ENCODE measurements at regions not wholly inside any gene's neighbourhood (a gene's known extent, or its start where the extent isn't known, plus 50 kb on each side); places are given as distances from the start of the nearest gene placed in this dataset.

GRCh38 chr7:16007911-16008310 is 321.4 kb upstream of the MEOX2 start:
- DNase-seq (ENCODE audit: low spot score): no peak

DNA sequence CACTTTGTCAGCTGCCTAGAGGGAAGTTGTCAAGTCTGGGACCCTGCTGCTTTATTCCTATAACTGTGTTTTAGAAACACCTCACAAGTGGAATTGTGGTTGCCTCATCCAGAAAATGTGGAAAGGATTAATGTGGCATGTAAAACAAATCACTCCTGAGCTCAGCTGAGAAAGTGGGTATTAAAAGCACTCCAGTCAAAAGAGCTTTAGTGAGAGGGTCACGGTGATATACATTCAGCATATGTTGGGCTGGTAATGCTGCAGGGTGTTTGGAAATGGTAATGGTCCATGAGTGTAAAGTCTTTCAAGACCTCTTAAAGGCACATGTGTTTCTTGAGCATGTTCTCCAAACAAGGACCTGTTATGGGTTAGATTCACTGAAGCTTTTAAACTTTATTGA is 318.2 kb upstream of the MEOX2 start:
- no peak for DNase-seq (ENCODE audit: low spot score)

DNA sequence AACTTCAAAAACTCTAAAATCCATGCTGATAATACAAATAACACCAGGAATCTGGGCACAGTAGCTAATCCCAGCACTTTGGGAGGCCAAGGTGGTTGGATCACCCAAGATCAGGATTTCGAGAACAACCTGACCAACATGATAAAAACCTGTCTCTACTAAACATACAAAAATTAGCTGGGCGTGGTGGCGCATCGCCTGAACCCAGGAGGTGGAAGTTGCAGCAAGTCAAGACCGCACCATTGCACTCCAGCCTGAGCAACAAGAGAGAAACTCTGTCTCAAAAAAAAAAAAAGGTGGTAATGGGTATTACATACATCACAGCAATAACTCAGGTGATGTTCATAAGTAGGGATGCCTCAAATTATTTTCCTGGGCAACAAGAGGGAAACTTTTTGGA is 315.0 kb upstream of the MEOX2 start:
- no peak for DNase-seq (ENCODE audit: low spot score)

GRCh38 chr7:15998617-15999016 is 312.1 kb upstream of the MEOX2 start:
- no peak for DNase-seq (ENCODE audit: low spot score)

- DNase-seq (ENCODE audit: low spot score): no peak
Measured at GRCh38 chr7:15995027-15995426, 308.5 kb upstream of the MEOX2 start.

DNA sequence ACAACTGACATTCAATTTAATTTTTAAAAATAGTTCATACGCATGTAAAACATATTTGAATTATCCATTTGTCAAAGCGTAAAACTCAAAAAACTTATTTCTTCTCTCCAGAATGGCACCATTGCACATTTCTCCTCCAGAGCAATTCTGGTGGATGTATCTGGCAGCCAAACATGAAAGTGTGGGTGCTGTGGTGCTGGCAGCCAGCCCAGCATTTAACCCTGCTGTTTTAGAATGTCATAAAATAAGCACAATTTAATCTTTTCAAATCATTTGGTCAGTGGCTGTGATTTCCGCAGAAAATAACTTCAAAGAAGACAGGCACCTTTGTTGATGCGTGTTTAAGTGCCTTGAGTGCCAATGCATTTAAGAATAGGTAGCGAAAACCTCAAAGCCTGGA is 302.7 kb upstream of the MEOX2 start:
- no peak for DNase-seq (ENCODE audit: low spot score)

- DNase-seq (ENCODE audit: low spot score): no peak
Measured at GRCh38 chr7:15985587-15986384, 299.3 kb upstream of the MEOX2 start.

DNA sequence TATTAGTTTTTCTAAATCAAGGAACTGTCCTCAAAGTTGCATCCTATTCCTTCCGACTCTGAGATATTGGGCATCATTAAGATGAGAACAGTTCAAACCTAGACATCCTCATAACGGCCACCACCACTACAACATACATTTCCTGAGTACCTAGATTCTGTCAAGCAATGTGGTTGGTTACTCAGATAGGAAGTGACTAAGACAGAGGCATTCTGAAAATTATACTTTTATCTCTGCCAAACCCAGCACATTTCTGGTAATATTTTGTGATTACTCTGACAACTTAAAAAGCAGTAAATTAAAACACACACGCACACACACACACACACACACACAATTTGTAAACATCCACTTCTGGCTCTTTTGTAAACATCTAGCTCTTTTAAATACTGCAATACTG is 291.2 kb upstream of the MEOX2 start:
- peak; percentile 67 for DNase-seq (ENCODE audit: low spot score)

DNA sequence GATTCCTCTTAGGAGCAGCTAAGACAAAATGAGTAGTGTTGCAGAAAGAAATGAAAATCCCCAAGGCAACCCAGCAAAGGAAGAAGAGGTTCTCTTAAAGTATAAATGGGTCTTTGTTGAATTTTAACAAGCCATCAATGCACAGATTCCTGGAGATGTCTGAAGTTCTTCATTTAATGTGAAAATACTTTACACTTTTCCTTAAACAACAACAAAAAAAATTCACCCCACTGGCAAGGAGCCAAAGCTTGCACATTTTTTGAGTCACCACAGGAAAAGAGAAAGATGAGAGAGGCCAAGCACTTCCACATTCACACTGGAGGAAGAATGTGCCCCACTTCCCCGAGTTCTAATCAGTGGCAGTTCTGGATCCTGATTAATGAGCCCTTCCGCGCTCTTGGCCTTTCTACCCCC is 286.4 kb upstream of the MEOX2 start:
- no peak for DNase-seq (ENCODE audit: low spot score)

DNA sequence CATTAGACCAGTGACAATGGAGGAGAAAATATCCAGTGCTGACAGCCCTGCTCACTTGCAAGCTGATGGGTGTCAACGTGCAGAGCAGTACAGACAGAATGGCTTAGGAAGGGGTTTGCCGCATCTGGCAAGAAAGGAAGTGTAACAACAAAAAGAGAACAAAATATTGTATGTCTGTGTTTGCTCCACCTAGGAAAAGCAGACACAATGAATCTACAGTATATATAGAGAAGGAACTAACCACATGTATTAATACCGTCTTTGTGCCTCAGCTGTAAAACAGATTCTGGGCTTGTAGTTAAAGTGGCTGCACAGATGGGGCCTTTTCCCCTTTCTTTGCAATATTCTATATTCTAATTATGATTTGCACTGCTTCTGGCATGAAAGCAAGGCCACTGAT is 281.1 kb upstream of the MEOX2 start:
- DNase-seq (ENCODE audit: low spot score): no peak

- no peak for DNase-seq (ENCODE audit: low spot score)
Measured at GRCh38 chr7:15967121-15967520, 280.6 kb upstream of the MEOX2 start.

DNA sequence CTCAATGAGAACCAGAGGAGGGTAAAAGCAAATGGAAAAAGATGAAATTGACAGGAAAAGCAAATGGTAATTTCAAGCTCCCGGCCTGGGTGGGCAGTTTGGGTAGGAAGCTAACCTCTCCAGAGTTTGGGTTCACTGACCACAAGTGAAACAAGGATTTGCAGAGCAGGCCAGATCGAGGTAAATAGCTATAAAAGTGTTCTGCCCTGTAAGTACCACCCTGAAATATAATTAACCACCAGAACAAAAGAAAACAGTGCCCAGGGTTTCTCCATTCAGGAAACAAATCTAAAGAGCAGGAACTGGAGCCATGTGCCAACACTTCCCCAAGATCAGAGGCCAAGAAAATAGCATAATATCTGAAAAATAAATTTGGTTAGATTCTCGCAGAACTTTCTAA is 276.7 kb upstream of the MEOX2 start:
- no peak for DNase-seq (ENCODE audit: low spot score)

DNA sequence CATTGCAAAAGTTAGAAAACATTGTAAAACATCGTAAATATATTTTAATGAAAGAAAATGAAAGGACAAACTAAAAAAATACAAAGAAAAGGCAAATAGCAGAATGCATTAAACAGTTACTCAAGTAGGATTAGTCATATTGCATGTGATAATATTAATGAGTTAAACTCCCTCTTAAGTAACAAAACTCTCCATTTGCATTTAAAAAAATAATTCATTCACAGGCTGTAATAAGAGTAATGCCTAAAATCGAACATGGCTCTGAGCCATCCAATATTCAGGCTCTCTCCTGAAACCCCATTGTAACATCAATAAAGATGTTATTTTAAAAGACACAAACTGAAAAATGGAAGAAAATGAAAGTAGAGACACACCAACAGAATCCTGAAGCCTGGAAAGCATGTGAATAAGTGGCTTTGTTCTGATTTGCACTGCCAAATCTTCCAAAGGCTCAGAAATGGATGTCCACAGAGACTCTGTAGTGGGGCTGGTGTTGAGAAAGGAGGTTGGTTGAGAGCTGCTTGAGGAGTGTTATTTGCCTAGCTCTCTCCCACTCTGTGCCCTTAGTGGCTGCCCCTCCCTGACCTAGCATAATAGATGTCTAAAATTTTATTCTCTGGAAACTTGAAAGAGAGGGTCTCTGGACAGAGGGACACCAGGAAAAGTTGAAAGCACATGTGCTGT is 268.3 kb upstream of the MEOX2 start:
- DNase-seq (ENCODE audit: low spot score): no peak

- DNase-seq (ENCODE audit: low spot score): no peak
Measured at GRCh38 chr7:15950299-15950698, 263.8 kb upstream of the MEOX2 start.

- DNase-seq (ENCODE audit: low spot score): no peak
Measured at GRCh38 chr7:15947754-15948153, 261.3 kb upstream of the MEOX2 start.

- no peak for DNase-seq (ENCODE audit: low spot score)
Measured at GRCh38 chr7:15938115-15938514, 251.6 kb upstream of the MEOX2 start.

DNA sequence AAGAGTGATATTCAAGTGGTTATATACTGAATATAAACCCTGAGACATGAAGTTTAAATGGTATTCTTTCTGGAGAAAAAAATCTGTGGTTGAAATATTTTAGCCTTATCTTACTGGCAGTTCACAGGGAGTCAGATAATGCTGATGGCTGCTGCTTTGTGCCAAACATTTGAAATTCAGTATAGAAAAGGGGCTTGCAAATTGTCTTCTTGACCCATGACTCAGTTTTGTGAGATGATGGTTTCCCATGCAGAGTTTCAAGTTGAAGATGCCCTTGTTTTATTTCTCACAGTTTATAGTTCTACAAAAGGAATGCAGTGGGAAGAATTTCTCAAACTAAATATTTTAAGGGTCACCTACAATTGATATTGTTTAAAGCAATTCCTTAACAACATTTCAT is 251.1 kb upstream of the MEOX2 start:
- no peak for DNase-seq (ENCODE audit: low spot score)

GRCh38 chr7:15936991-15937390 is 250.5 kb upstream of the MEOX2 start:
- no peak for DNase-seq (ENCODE audit: low spot score)

DNA sequence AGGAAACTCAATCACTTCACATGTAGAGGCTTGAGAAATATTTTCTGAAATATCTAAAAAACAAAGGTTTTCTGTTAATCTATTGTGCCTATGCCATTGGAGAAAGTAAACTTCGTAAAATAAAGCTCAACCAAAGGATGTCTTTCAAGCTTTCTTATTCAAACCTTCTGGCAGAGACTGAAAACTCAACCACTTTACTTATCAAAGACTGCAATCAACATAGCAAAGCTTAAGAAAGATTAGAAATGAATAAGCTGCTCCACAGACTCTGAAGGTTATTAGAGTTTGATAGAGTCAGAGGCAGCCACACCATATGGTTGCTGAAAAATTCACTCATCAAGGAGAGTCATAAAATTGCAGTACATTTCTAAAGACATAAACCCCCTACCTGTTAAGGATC is 245.8 kb upstream of the MEOX2 start:
- no peak for DNase-seq (ENCODE audit: low spot score)

DNA sequence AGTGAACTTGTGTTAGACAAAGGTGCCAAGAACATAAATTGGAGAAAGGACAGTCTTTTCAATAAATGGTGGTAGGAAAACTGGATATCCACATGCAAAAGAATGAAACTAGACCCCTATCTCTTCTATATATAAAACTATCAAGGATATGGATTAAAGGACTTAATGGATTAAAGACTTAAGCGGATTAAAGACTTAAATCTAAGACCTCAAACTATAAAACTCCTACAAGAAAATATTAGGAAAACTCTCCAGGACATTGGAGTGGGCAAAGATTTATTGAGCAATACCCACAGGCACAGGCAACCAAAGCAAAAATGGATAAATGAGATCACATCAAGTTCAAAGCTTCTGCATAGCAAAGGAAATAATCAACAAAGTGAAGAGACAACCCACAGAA is 242.9 kb upstream of the MEOX2 start:
- no peak for DNase-seq (ENCODE audit: low spot score)

GRCh38 chr7:15925608-15926007 is 239.1 kb upstream of the MEOX2 start:
- DNase-seq (ENCODE audit: low spot score): no peak

GRCh38 chr7:15924910-15925309 is 238.4 kb upstream of the MEOX2 start:
- DNase-seq (ENCODE audit: low spot score): no peak

DNA sequence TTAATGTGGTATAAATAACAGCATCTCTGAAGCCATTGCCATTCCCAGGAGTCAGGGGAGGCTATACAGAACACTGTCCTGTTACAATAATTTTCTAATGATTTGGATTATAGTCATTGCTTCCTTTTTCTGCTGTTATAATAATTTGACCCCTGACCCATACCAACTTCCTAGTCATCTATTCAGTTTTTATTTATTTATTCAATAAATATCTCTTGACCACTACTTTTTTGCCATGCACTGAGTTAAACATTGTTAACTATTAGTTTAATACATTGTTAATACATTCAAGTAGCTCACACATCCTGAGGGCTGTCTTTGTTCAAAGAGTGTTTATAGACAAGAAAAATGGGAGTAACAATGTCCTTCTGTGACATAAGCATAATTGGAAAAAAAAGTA is 235.5 kb upstream of the MEOX2 start:
- DNase-seq (ENCODE audit: low spot score): no peak

DNA sequence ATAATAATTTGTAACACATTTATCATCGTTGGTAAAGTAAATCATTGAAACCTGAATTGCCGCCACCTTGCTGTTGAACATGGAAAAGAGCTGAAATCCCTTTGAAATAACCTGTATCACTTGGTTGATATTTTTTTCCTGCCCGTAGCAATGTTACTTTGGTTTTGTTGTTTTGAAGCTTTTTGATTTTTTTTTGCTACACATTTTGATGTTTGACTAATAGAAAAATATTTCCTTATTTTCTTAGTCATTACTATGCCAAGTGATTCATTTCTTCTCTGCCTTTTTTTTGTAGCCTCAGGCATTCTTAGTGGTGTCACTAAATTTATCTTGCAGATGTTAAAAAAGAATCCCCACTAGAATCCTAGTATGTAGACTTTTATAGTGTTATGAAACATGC is 235.1 kb upstream of the MEOX2 start:
- no peak for DNase-seq (ENCODE audit: low spot score)

Data from H4 (cell line).